ENCODE measurements at regions not wholly inside any gene's neighbourhood (a gene's known extent, or its start where the extent isn't known, plus 50 kb on each side); places are given as distances from the start of the nearest gene placed in this dataset.
A peak's percentile ranks its signal among the peaks of the same experiment; 100 is the strongest.

GRCh38 chr13:55673910-55674309 is 1466.8 kb upstream of the PRR20A start:
- Histone ChIP-seq H3K9me3 (ENCODE audit: control insufficient read depth in 4 of 4, insufficient read depth in 3 of 4, low read length in 3 of 4) (peaks cover 0 to 2% (median 0%) of the 10 kb centered on the region in 4 donors), H3K27ac (ENCODE audit: low read depth in 1 of 2, low read length in 1 of 2) (no peak overlapping the region), H3K36me3 (ENCODE audit: control insufficient read depth in 4 of 4, insufficient read depth in 4 of 4, low read length in 4 of 4) (no peaks in the 10 kb centered on the region), H3K27me3 (ENCODE audit: control insufficient read depth in 3 of 3, insufficient read depth in 3 of 3, low read length in 2 of 3) (no peaks in the 10 kb centered on the region), H3K4me3 (no peak overlapping the region), H3K4me1 (ENCODE audit: control insufficient read depth in 5 of 5, insufficient read depth in 5 of 5, low read length in 5 of 5) (peaks cover 0 to 8% (median 0%) of the 10 kb centered on the region in 5 donors), H3K9ac (ENCODE audit: insufficient read depth in 1 of 2, low read length in 2 of 2) (no peak overlapping the region)
- no peak for TF ChIP-seq CTCF (IDR thresholded peaks at IDR 0.05; ENCODE audit: control extremely low read depth, extremely low read depth)
- no peak for ATAC-seq (ENCODE audit: insufficient read depth, low FRiP score)
- DNase-seq = no peak
- 86 to 90% methylated on average over 2 of the region's 2 CpGs for WGBS, 2 donors

GRCh38 chr13:55682776-55683175 is 1457.9 kb upstream of the PRR20A start:
- Histone ChIP-seq H3K4me3 (no peak overlapping the region), H3K9me3 (ENCODE audit: control insufficient read depth in 4 of 4, insufficient read depth in 3 of 4, low read length in 3 of 4) (no peaks in the 10 kb centered on the region), H3K27ac (ENCODE audit: low read depth in 1 of 2, low read length in 1 of 2) (no peak overlapping the region), H3K27me3 (ENCODE audit: control insufficient read depth in 3 of 3, insufficient read depth in 3 of 3, low read length in 2 of 3) (no peaks in the 10 kb centered on the region), H3K36me3 (ENCODE audit: control insufficient read depth in 4 of 4, insufficient read depth in 4 of 4, low read length in 4 of 4) (no peaks in the 10 kb centered on the region), H3K4me1 (ENCODE audit: control insufficient read depth in 5 of 5, insufficient read depth in 5 of 5, low read length in 5 of 5) (no peaks in the 10 kb centered on the region), H3K9ac (ENCODE audit: insufficient read depth in 1 of 2, low read length in 2 of 2) (no peak overlapping the region)
- WGBS, 2 donors = 49 to 71% methylated on average over 3 of the region's 3 CpGs
- no peak for TF ChIP-seq CTCF (IDR thresholded peaks at IDR 0.05; ENCODE audit: control extremely low read depth, extremely low read depth)
- ATAC-seq (ENCODE audit: insufficient read depth, low FRiP score) = no peak
- peak in 2 of 3 donors; percentile 42 to 57 for DNase-seq

- peaks cover 0 to 17% (median 0%) of the 10 kb centered on the region in 5 donors for H3K4me1 ChIP-seq (ENCODE audit: control insufficient read depth in 5 of 5, insufficient read depth in 5 of 5, low read length in 5 of 5)
- no peak overlapping the region for H3K9ac ChIP-seq (ENCODE audit: insufficient read depth in 1 of 2, low read length in 2 of 2)
- 47 to 62% methylated on average over 1 of the region's 1 CpG for WGBS, 2 donors
- no peak overlapping the region for H3K27ac ChIP-seq (ENCODE audit: low read depth in 1 of 2, low read length in 1 of 2)
- H3K27me3 ChIP-seq (ENCODE audit: control insufficient read depth in 3 of 3, insufficient read depth in 3 of 3, low read length in 2 of 3) = no peaks in the 10 kb centered on the region
- ATAC-seq (ENCODE audit: insufficient read depth, low FRiP score) (no peak), DNase-seq (peak in 2 of 3 donors; percentile 67 to 77)
- no peak for TF ChIP-seq CTCF (IDR thresholded peaks at IDR 0.05; ENCODE audit: control extremely low read depth, extremely low read depth)
- no peak overlapping the region for H3K4me3 ChIP-seq
- H3K9me3 ChIP-seq (ENCODE audit: control insufficient read depth in 4 of 4, insufficient read depth in 3 of 4, low read length in 3 of 4) = peaks cover 0 to 2% (median 0%) of the 10 kb centered on the region in 4 donors
- no peaks in the 10 kb centered on the region for H3K36me3 ChIP-seq (ENCODE audit: control insufficient read depth in 4 of 4, insufficient read depth in 4 of 4, low read length in 4 of 4)
These were observed 1435.2 kb upstream of the PRR20A start for GRCh38 chr13:55705526-55705925.

- H3K9ac ChIP-seq (ENCODE audit: insufficient read depth in 1 of 2, low read length in 2 of 2) = no peak overlapping the region
- no peak overlapping the region for H3K4me3 ChIP-seq
- H3K36me3 ChIP-seq (ENCODE audit: control insufficient read depth in 4 of 4, insufficient read depth in 4 of 4, low read length in 4 of 4) = no peaks in the 10 kb centered on the region
- TF ChIP-seq CTCF (IDR thresholded peaks at IDR 0.05; ENCODE audit: control extremely low read depth, extremely low read depth) = no peak
- ATAC-seq (ENCODE audit: insufficient read depth, low FRiP score) (no peak), DNase-seq (peak; percentile 33 to 81 (median 75))
- peaks cover 0 to 2% (median 0%) of the 10 kb centered on the region in 4 donors for H3K9me3 ChIP-seq (ENCODE audit: control insufficient read depth in 4 of 4, insufficient read depth in 3 of 4, low read length in 3 of 4)
- peaks cover 0 to 17% (median 0%) of the 10 kb centered on the region in 5 donors for H3K4me1 ChIP-seq (ENCODE audit: control insufficient read depth in 5 of 5, insufficient read depth in 5 of 5, low read length in 5 of 5)
- 54 to 63% methylated on average over 3 of the region's 3 CpGs for WGBS, 2 donors
- no peaks in the 10 kb centered on the region for H3K27me3 ChIP-seq (ENCODE audit: control insufficient read depth in 3 of 3, insufficient read depth in 3 of 3, low read length in 2 of 3)
- no peak overlapping the region for H3K27ac ChIP-seq (ENCODE audit: low read depth in 1 of 2, low read length in 1 of 2)
These were observed 1434.7 kb upstream of the PRR20A start for GRCh38 chr13:55705971-55706370.

Measured in lung (tissue), 11 donors.